DND-41 (cell line): ENCODE measurements at regions not wholly inside any gene's neighbourhood (a gene's known extent, or its start where the extent isn't known, plus 50 kb on each side); places are given as distances from the start of the nearest gene placed in this dataset.

Experiments
- ATAC-seq: fragments of 200-7000 bp; cut with Tn5 transposase; 3 replicates; pipeline ENCODE4 v1.9.1; 2021; ENCODE audit warnings: low read depth; ENCODE audit not compliant: insufficient read depth
- DNase-seq: peaks from one replicate; pipeline ENCODE4 v3.0.0-alpha.2; 2020
- H2AFZ ChIP-seq: 2 replicates; pipeline ENCODE4 v1.6.0; 2012; ENCODE audit warnings: low read depth, low read length
- H3K27ac ChIP-seq: 2 replicates; pipeline ENCODE4 v1.5.1; 2012; ENCODE audit warnings: low read length, inconsistent platforms
- H3K27me3 ChIP-seq: fragments of 200-600 bp; sonication (generic); 2 replicates; pipeline ENCODE4 v1.6.0; 2012; ENCODE audit warnings: low read length, mild to moderate bottlenecking, inconsistent platforms; ENCODE audit not compliant: insufficient read depth, poor library complexity
- H3K36me3 ChIP-seq: 2 replicates; pipeline ENCODE4 v1.5.1; 2012; ENCODE audit warnings: low read length, inconsistent platforms; ENCODE audit not compliant: insufficient read depth
- H3K4me1 ChIP-seq: 2 replicates; pipeline ENCODE4 v1.5.1; 2012; ENCODE audit warnings: mild to moderate bottlenecking, low read length; ENCODE audit not compliant: insufficient read depth
- H3K4me2 ChIP-seq: 2 replicates; pipeline ENCODE4 v1.6.0; 2012; ENCODE audit warnings: mild to moderate bottlenecking, moderate library complexity, low read length, inconsistent platforms; ENCODE audit not compliant: insufficient read depth
- H3K4me3 ChIP-seq, 2 experiments: fragments of 200-600 bp in 1 of 2; shearing (Covaris generic) in 1 of 2; 2 replicates each; pipeline ENCODE4 v1.5.1; 2012 to 2016; ENCODE audit warnings: inconsistent platforms in 2 of 2, low read length in 2 of 2, mild to moderate bottlenecking in 2 of 2, low read depth in 1 of 2, moderate library complexity in 1 of 2
- H3K79me2 ChIP-seq: 2 replicates; pipeline ENCODE4 v1.6.0; 2012; ENCODE audit warnings: low read length, inconsistent platforms; ENCODE audit not compliant: insufficient read depth
- H3K9ac ChIP-seq: 2 replicates; pipeline ENCODE4 v1.6.0; 2012; ENCODE audit warnings: low read depth, mild to moderate bottlenecking, inconsistent platforms, low read length, moderate library complexity
- H3K9me3 ChIP-seq: 2 replicates; pipeline ENCODE4 v1.5.1; 2012; ENCODE audit warnings: low read length, moderate library complexity, mild to moderate bottlenecking, inconsistent platforms; ENCODE audit not compliant: insufficient read depth, severe bottlenecking
- H4K20me1 ChIP-seq: 2 replicates; pipeline ENCODE4 v1.6.0; 2012; ENCODE audit warnings: low read length; ENCODE audit not compliant: insufficient read depth
- CTCF ChIP-seq: IDR thresholded peaks from 2 replicates; pipeline ENCODE4 v1.5.1; 2012; ENCODE audit warnings: borderline replicate concordance, low read length, moderate library complexity, mild to moderate bottlenecking; ENCODE audit not compliant: poor library complexity, severe bottlenecking; ENCODE audit errors: extremely low read depth
- EZH2 ChIP-seq: IDR thresholded peaks from 3 replicates; pipeline ENCODE4 v1.6.1; 2012; ENCODE audit warnings: borderline replicate concordance, low read depth, mild to moderate bottlenecking, moderate library complexity, low read length, inconsistent platforms; ENCODE audit not compliant: severe bottlenecking

GRCh38 chr16:31819948-31820347 is 53.7 kb upstream of the ZNF267 start:
- no peak overlapping the region for H3K9ac ChIP-seq
- H3K4me2 ChIP-seq, result no peak overlapping the region
- TF ChIP-seq CTCF, result no peak
- TF ChIP-seq EZH2, result no peak
- H4K20me1 ChIP-seq, result no peaks in the 10 kb centered on the region
- H3K4me1 ChIP-seq, result no peaks in the 10 kb centered on the region
- no peaks in the 10 kb centered on the region for H3K9me3 ChIP-seq
- no peaks in the 10 kb centered on the region for H3K36me3 ChIP-seq
- ATAC-seq, result no peak
- no peak for DNase-seq
- no peak overlapping the region for H3K4me3 ChIP-seq
- H3K27ac ChIP-seq, result no peak overlapping the region
- H3K79me2 ChIP-seq, result no peaks in the 10 kb centered on the region
- no peak overlapping the region for H2AFZ ChIP-seq
- H3K27me3 ChIP-seq, result no peaks in the 10 kb centered on the region
